ENCODE measurements at regions not wholly inside any gene's neighbourhood (a gene's known extent, or its start where the extent isn't known, plus 50 kb on each side); places are given as distances from the start of the nearest gene placed in this dataset.

GRCh38 chr3:24769918-24770317, 275.3 kb upstream of the THRB start:
- Histone ChIP-seq H4K20me1 (replicated peaks; ENCODE audit: control insufficient read depth, insufficient read depth, low read length) (no peaks in the 10 kb centered on the region), H3K4me1 (replicated peaks in 1 of 2; ENCODE audit: control insufficient read depth in 2 of 2, insufficient read depth in 2 of 2, low read length in 2 of 2) (no peaks in the 10 kb centered on the region), H3K9ac (ENCODE audit: insufficient read depth in 1 of 2, low read depth in 2 of 2, low read length in 2 of 2) (no peak overlapping the region), H3K4me2 (ENCODE audit: insufficient read depth, low read length) (no peak overlapping the region), H3K79me2 (ENCODE audit: control insufficient read depth, insufficient read depth, low read length) (no peaks in the 10 kb centered on the region), H3K27ac (ENCODE audit: extremely low read depth, low read depth, low read length) (no peak overlapping the region), H2AFZ (ENCODE audit: low read depth, low read length) (no peak overlapping the region), H3K9me3 (replicated peaks; ENCODE audit: control insufficient read depth, insufficient read depth, low read depth, low read length) (no peaks in the 10 kb centered on the region), H3K9me1 (ENCODE audit: control insufficient read depth, insufficient read depth, low read length) (no peaks in the 10 kb centered on the region), H3K4me3 (no peak overlapping the region), H3K27me3 (ENCODE audit: control insufficient read depth in 2 of 2, insufficient read depth in 2 of 2, low read length in 2 of 2) (no peaks in the 10 kb centered on the region), H3K36me3 (ENCODE audit: control insufficient read depth, insufficient read depth, low read length) (no peaks in the 10 kb centered on the region)
- ChIA-PET POLR2A (no interaction called here), CTCF (ENCODE audit: low intra/inter-chr PET ratio) (no interaction called here)
- no peak for FAIRE-seq
- intact Hi-C loops (cut with micrococcal nuclease), result no loop called here
- in situ Hi-C loops (cut with MboI), result no loop called here
- ATAC-seq, result no peak
- DNase-seq (ENCODE audit: extremely low read depth in 1 of 4, low spot score in 3 of 4), result no peak
- TF ChIP-seq C11orf30 (IDR thresholded peaks at IDR 0.05; ENCODE audit: low read depth) (peak; percentile 28; the same call in 1 of the 2 replicates), ZNF316 (IDR thresholded peaks at IDR 0.05) (peak; percentile 64), MAFF (IDR thresholded peaks at IDR 0.05; ENCODE audit: low read length) (peak; percentile 41; the same call in 1 of the 2 replicates), MAFK (IDR thresholded peaks at IDR 0.05; ENCODE audit: low read length) (peak; percentile 28; the same call in 1 of the 2 replicates)
- TF ChIP-seq, protein P1, sequence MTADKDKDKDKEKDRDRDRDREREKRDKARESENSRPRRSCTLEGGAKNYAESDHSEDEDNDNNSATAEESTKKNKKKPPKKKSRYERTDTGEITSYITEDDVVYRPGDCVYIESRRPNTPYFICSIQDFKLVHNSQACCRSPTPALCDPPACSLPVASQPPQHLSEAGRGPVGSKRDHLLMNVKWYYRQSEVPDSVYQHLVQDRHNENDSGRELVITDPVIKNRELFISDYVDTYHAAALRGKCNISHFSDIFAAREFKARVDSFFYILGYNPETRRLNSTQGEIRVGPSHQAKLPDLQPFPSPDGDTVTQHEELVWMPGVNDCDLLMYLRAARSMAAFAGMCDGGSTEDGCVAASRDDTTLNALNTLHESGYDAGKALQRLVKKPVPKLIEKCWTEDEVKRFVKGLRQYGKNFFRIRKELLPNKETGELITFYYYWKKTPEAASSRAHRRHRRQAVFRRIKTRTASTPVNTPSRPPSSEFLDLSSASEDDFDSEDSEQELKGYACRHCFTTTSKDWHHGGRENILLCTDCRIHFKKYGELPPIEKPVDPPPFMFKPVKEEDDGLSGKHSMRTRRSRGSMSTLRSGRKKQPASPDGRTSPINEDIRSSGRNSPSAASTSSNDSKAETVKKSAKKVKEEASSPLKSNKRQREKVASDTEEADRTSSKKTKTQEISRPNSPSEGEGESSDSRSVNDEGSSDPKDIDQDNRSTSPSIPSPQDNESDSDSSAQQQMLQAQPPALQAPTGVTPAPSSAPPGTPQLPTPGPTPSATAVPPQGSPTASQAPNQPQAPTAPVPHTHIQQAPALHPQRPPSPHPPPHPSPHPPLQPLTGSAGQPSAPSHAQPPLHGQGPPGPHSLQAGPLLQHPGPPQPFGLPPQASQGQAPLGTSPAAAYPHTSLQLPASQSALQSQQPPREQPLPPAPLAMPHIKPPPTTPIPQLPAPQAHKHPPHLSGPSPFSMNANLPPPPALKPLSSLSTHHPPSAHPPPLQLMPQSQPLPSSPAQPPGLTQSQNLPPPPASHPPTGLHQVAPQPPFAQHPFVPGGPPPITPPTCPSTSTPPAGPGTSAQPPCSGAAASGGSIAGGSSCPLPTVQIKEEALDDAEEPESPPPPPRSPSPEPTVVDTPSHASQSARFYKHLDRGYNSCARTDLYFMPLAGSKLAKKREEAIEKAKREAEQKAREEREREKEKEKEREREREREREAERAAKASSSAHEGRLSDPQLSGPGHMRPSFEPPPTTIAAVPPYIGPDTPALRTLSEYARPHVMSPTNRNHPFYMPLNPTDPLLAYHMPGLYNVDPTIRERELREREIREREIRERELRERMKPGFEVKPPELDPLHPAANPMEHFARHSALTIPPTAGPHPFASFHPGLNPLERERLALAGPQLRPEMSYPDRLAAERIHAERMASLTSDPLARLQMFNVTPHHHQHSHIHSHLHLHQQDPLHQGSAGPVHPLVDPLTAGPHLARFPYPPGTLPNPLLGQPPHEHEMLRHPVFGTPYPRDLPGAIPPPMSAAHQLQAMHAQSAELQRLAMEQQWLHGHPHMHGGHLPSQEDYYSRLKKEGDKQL (CRISPR knock-in tag; IDR thresholded peaks at IDR 0.05; ENCODE audit: borderline replicate concordance), result no peak
- BruUV-seq (replicated peaks), result no TSS peak

Data from K562 (cell line).